OCI-LY3 (cell line): ENCODE measurements at regions not wholly inside any gene's neighbourhood (a gene's known extent, or its start where the extent isn't known, plus 50 kb on each side); places are given as distances from the start of the nearest gene placed in this dataset.

ENCODE experiments used
- EZH2phosphoT487 ChIP-seq: fragments of 200-600 bp; shearing (Covaris generic); IDR thresholded peaks from 2 replicates; pipeline ENCODE4 v1.6.1; 2018; ENCODE audit warnings: antibody characterized with exemption, mixed run types, low read depth
- TF ChIP-seq, protein P1 (sequence below): fragments of 200-600, 300-600 bp; sonication (generic); IDR thresholded peaks from 2 replicates; pipeline ENCODE4 v1.5.1; 2014; ENCODE audit warnings: antibody characterized with exemption, low read length, low read depth

DNA sequence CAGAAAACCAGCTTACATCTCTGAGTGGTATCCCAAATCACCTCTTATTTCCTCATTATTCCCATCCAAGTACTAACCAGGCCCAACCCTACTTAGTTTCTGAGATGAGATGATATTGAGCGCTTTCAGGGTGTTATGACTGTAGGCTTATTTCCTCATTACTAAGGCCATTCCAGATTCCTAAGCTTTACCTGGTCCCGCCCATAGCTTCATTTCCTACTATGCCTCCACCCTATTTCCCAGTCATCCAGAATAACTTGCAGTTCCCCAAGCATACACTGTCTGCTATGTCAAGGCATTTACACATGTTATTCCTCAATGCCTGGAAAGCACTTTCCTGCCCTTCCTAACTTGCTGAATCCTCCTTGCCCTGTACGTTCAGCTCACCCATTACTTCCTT is 79.3 kb upstream of the SPAG17 start:
- no peak for TF ChIP-seq EZH2phosphoT487
- TF ChIP-seq, protein P1, sequence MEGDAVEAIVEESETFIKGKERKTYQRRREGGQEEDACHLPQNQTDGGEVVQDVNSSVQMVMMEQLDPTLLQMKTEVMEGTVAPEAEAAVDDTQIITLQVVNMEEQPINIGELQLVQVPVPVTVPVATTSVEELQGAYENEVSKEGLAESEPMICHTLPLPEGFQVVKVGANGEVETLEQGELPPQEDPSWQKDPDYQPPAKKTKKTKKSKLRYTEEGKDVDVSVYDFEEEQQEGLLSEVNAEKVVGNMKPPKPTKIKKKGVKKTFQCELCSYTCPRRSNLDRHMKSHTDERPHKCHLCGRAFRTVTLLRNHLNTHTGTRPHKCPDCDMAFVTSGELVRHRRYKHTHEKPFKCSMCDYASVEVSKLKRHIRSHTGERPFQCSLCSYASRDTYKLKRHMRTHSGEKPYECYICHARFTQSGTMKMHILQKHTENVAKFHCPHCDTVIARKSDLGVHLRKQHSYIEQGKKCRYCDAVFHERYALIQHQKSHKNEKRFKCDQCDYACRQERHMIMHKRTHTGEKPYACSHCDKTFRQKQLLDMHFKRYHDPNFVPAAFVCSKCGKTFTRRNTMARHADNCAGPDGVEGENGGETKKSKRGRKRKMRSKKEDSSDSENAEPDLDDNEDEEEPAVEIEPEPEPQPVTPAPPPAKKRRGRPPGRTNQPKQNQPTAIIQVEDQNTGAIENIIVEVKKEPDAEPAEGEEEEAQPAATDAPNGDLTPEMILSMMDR, result no peak
